Heart left ventricle (tissue), 16 donors: ENCODE measurements at regions not wholly inside any gene's neighbourhood (a gene's known extent, or its start where the extent isn't known, plus 50 kb on each side); places are given as distances from the start of the nearest gene placed in this dataset.

Experiments
- ATAC-seq, 4 donors: fragments of 200-7000 bp; cut with Tn5 transposase; one replicate each; pipeline ENCODE4 v1.9.1; 2020 to 2022; ENCODE audit warnings: moderate library complexity in 4 of 4, mild to moderate bottlenecking in 3 of 4, moderate number of reproducible peaks in 1 of 4
- DNase-seq, 5 donors: peaks; one replicate each; pipeline ENCODE4 v3.0.0-alpha.2; 2020
- H3K27ac ChIP-seq, 12 donors: fragments of 200-600 bp; sonication (generic) in 4 of 12; one replicate each; pipeline versions ENCODE4 v1.5.0 to v1.8.0; 2016 to 2022; ENCODE audit warnings: mild to moderate bottlenecking in 2 of 12
- H3K27me3 ChIP-seq, 9 donors: fragments of 200-600 bp; sonication (generic) in 2 of 9; one replicate each; pipeline versions ENCODE4 v1.5.1 to v1.8.0; 2016 to 2022; ENCODE audit warnings: mild to moderate bottlenecking in 3 of 9
- H3K36me3 ChIP-seq, 9 donors: fragments of 200-600 bp; sonication (generic) in 2 of 9; one replicate each; pipeline versions ENCODE4 v1.5.0 to v1.8.0; 2018 to 2022; ENCODE audit warnings: mild to moderate bottlenecking in 2 of 9
- H3K4me1 ChIP-seq, 12 donors: fragments of 200-600 bp; sonication (generic) in 4 of 12; one replicate each; pipeline versions ENCODE4 v1.5.0 to v1.8.0; 2016 to 2022; ENCODE audit warnings: mild to moderate bottlenecking in 3 of 12
- H3K4me3 ChIP-seq, 12 donors: fragments of 200-600 bp; sonication (generic) in 4 of 12; one replicate each; pipeline versions ENCODE4 v1.5.0 to v1.8.0; 2017 to 2022; ENCODE audit warnings: mild to moderate bottlenecking in 9 of 12, moderate library complexity in 4 of 12
- H3K9me3 ChIP-seq, 12 donors: fragments of 200-600 bp; sonication (generic) in 4 of 12; one replicate each; pipeline versions ENCODE4 v1.5.0 to v1.8.0; 2016 to 2022; ENCODE audit warnings: mild to moderate bottlenecking in 1 of 12
- CTCF ChIP-seq, 12 donors: fragments of 200-600 bp; sonication (generic) in 4 of 12; IDR thresholded peaks; one replicate each; pipeline versions ENCODE4 v1.5.0 to v1.8.0; 2018 to 2022; ENCODE audit warnings: antibody characterized with exemption in 12 of 12, mild to moderate bottlenecking in 5 of 12
- POLR2A ChIP-seq, 2 donors: fragments of 450-650 bp; IDR thresholded peaks; one replicate each; pipeline ENCODE4 v1.6.1; 2017; ENCODE audit warnings: antibody characterized with exemption in 2 of 2, mild to moderate bottlenecking in 2 of 2, moderate library complexity in 2 of 2
- WGBS, 4 donors: extraction: QIAGEN DNeasy Blood & Tissue Kit in 2 of 4; methylation state at CpG; one replicate each; pipeline versions ENCODE4 v1.1.5 to v1.1.7; 2013 to 2018; 5-methylcytosine and 5-hydroxymethylcytosine counted together
- intact Hi-C, 10 donors: fragments of 100-400 bp; cut with DNase I; formaldehyde crosslinking; loops; one replicate each; pipeline versions ENCODE4 v1.11.1 to v1.14.2; 2022
- donor health status: ischemic (EF 13 %, LVEDD 7.1; RV severe dilation, severe dysfunction).
- donor health status: healthy with polysubstance abuse.
- donor health status: DM: no; HTN: yes; CAD: no.
- donor health status: DM: no; HTN: no; CAD: no.
- donor health status: ischemic (EF 25% LVEDD 6.9; RV normal size, moderate dysfunction).
- donor health status: ischemic (EF 25% LVEDD 5.7; RV mildly dilated, moderate dysfunction).
- donor health status: healthy.
- donor health status: DM: yes; HTN: yes; CAD: no.
- donor health status: ischemic (EF 35%, LVEDD 5.7; RV mildly dilated, moderate dysfunction).
- donor health status: nonischemic (EF 11% LVEDD 7.7; RV severe dilation, severe dysfunction).
- donor health status: DM: yes; HTN: yes; CAD: no.
- donor health status: PGD.
- donor health status: ischemic (EF 29% LVEDD 5.4; RV normal size, mild dysfunction).
- donor health status: nonischemic (EF 23%, LVEDD 6.1; RV moderate dilation, normal function).

- no peak for TF ChIP-seq POLR2A (IDR thresholded peaks at IDR 0.05)
- no peak for TF ChIP-seq CTCF (IDR thresholded peaks at IDR 0.05)
- Histone ChIP-seq H3K36me3 (no peaks in the 10 kb centered on the region), H3K4me3 (no peak overlapping the region), H3K4me1 (no peaks in the 10 kb centered on the region), H3K27ac (no peak overlapping the region), H3K9me3 (peaks cover 0 to 8% (median 0%) of the 10 kb centered on the region in 12 donors), H3K27me3 (no peaks in the 10 kb centered on the region)
- no peak for DNase-seq
- intact Hi-C loops = no loop called here
- ATAC-seq = no peak
These were observed 2265.1 kb downstream of the PCDH7 start for GRCh38 chr4:32985256-32985655.

GRCh38 chr4:32986236-32986635 is 2266.1 kb downstream of the PCDH7 start:
- Histone ChIP-seq H3K4me3 (no peak overlapping the region), H3K36me3 (no peaks in the 10 kb centered on the region), H3K9me3 (no peaks in the 10 kb centered on the region), H3K27ac (no peak overlapping the region), H3K4me1 (no peaks in the 10 kb centered on the region), H3K27me3 (no peaks in the 10 kb centered on the region)
- DNase-seq (no peak), ATAC-seq (no peak)
- TF ChIP-seq POLR2A (IDR thresholded peaks at IDR 0.05) = no peak
- TF ChIP-seq CTCF (IDR thresholded peaks at IDR 0.05) = no peak
- 50 to 63% (median 54%) methylated on average over 1 of the region's 1 CpG for whole genome bisulfite sequencing, 4 donors
- intact Hi-C loops = no loop called here

- Histone ChIP-seq H3K27ac (no peak overlapping the region), H3K4me1 (no peaks in the 10 kb centered on the region), H3K4me3 (no peak overlapping the region), H3K27me3 (no peaks in the 10 kb centered on the region), H3K36me3 (no peaks in the 10 kb centered on the region), H3K9me3 (no peaks in the 10 kb centered on the region)
- DNase-seq (no peak), ATAC-seq (no peak)
- no peak for TF ChIP-seq CTCF (IDR thresholded peaks at IDR 0.05)
- no peak for TF ChIP-seq POLR2A (IDR thresholded peaks at IDR 0.05)
- intact Hi-C loops = no loop called here
- 81 to 88% (median 82%) methylated on average over 2 of the region's 2 CpGs for WGBS, 4 donors
These were observed 2266.9 kb downstream of the PCDH7 start for GRCh38 chr4:32987111-32987510.

GRCh38 chr4:32988165-32988811 is 2268.1 kb downstream of the PCDH7 start:
- no peaks in the 10 kb centered on the region for H3K36me3 ChIP-seq
- H3K4me3 ChIP-seq = no peak overlapping the region
- no peak for TF ChIP-seq POLR2A (IDR thresholded peaks at IDR 0.05)
- TF ChIP-seq CTCF (IDR thresholded peaks at IDR 0.05) = no peak
- ATAC-seq (no peak), DNase-seq (no peak)
- H3K27ac ChIP-seq = no peak overlapping the region
- H3K27me3 ChIP-seq = no peaks in the 10 kb centered on the region
- 70 to 80% (median 74%) methylated on average over 2 of the region's 2 CpGs for WGBS, 4 donors
- no peaks in the 10 kb centered on the region for H3K4me1 ChIP-seq
- H3K9me3 ChIP-seq = no peaks in the 10 kb centered on the region
- intact Hi-C loops = no loop called here
